ENCODE measurements at regions not wholly inside any gene's neighbourhood (a gene's known extent, or its start where the extent isn't known, plus 50 kb on each side); places are given as distances from the start of the nearest gene placed in this dataset.

DNA sequence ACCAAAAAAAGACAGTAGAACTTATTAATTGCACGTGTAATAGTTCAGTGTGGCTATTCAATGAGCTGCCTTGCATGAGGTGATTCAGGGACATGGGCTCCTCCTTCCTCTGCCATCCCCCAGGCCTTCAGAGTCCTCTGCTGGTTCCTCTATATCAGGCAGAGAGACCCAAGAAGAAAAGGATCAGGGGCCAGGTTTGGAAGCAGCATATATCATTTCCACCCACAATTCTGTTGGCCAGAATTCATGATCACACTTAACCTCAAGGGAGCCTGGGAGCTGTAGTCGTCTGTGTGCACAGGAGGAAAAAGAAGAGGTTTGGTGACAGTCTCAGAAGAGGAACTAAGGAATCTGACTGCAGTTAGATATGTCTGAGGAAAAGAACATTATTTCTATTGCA, 114.0 kb upstream of the GLS start:
- CTCF ChIA-PET, result no interaction called here
- DNase-seq, result no peak
- BruUV-seq (replicated peaks), result no TSS peak
- intact Hi-C loops (cut with micrococcal nuclease; ENCODE audit: unreplicated experiment), result no loop called here
- H3K4me1 Mint-ChIP-seq (ENCODE audit: low read depth, unreplicated experiment), result peaks cover 26% of the 10 kb centered on the region
- no peak overlapping the region for H3K27ac Mint-ChIP-seq (ENCODE audit: unreplicated experiment)
- TF ChIP-seq, protein P1, sequence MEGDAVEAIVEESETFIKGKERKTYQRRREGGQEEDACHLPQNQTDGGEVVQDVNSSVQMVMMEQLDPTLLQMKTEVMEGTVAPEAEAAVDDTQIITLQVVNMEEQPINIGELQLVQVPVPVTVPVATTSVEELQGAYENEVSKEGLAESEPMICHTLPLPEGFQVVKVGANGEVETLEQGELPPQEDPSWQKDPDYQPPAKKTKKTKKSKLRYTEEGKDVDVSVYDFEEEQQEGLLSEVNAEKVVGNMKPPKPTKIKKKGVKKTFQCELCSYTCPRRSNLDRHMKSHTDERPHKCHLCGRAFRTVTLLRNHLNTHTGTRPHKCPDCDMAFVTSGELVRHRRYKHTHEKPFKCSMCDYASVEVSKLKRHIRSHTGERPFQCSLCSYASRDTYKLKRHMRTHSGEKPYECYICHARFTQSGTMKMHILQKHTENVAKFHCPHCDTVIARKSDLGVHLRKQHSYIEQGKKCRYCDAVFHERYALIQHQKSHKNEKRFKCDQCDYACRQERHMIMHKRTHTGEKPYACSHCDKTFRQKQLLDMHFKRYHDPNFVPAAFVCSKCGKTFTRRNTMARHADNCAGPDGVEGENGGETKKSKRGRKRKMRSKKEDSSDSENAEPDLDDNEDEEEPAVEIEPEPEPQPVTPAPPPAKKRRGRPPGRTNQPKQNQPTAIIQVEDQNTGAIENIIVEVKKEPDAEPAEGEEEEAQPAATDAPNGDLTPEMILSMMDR (IDR thresholded peaks at IDR 0.05; ENCODE audit: unreplicated experiment), result no peak
- no peak overlapping the region for H3K4me3 Mint-ChIP-seq (ENCODE audit: low read depth, unreplicated experiment)
- no peaks in the 10 kb centered on the region for H3K27me3 Mint-ChIP-seq (ENCODE audit: unreplicated experiment)
- no peaks in the 10 kb centered on the region for H3K9me3 Mint-ChIP-seq (ENCODE audit: low read depth, unreplicated experiment)
- H3K36me3 Mint-ChIP-seq (ENCODE audit: insufficient read depth, unreplicated experiment), result no peaks in the 10 kb centered on the region

DNA sequence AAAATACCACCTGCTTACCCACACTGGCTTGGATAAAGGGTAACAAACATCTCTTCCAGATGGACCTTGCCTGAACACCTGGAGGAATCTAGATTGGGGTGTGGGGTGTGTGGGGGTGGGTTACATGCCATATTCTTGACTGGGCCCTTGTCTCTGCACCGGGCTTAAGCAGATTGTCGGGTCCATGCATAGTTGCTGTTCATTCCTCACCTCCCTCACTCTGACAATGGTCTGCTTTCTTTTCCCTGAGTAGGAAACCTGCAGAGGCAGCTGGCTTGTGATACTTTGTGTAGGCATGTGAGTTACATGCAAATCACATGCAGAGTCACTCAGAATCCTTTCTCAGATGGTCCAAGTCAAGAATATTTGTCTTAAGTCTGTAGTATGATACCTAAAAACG, 112.8 kb upstream of the GLS start:
- peaks cover 26% of the 10 kb centered on the region for H3K4me1 Mint-ChIP-seq (ENCODE audit: low read depth, unreplicated experiment)
- no peak overlapping the region for H3K27ac Mint-ChIP-seq (ENCODE audit: unreplicated experiment)
- TF ChIP-seq, protein P1 (IDR thresholded peaks at IDR 0.05; ENCODE audit: unreplicated experiment), result no peak
- no peaks in the 10 kb centered on the region for H3K27me3 Mint-ChIP-seq (ENCODE audit: unreplicated experiment)
- intact Hi-C loops (cut with micrococcal nuclease; ENCODE audit: unreplicated experiment), result no loop called here
- no peaks in the 10 kb centered on the region for H3K9me3 Mint-ChIP-seq (ENCODE audit: low read depth, unreplicated experiment)
- H3K36me3 Mint-ChIP-seq (ENCODE audit: insufficient read depth, unreplicated experiment), result no peaks in the 10 kb centered on the region
- no TSS peak for BruUV-seq (replicated peaks)
- DNase-seq, result no peak
- CTCF ChIA-PET, result no interaction called here
- no peak overlapping the region for H3K4me3 Mint-ChIP-seq (ENCODE audit: low read depth, unreplicated experiment)

DNA sequence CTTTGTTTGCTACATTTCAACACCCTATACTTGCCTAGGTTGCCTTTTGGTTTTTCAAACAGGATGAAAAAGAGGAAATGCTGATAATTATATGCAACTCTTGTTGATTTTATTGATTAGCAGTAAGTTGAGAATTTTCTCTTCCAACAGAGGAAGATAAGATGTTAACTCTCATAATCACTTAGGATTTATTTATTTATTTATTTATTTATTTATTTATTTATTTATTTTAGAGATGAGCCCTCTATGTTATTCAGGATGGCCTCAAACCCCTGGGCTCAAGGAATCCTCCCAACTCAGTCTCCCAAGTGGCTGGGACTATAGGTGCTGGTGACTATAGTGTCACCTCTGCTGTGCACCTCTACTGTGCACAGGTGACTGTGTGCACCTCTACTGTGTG, 111.4 kb upstream of the GLS start:
- Mint-ChIP-seq H3K4me3 (ENCODE audit: low read depth, unreplicated experiment) (no peak overlapping the region), H3K9me3 (ENCODE audit: low read depth, unreplicated experiment) (no peaks in the 10 kb centered on the region), H3K36me3 (ENCODE audit: insufficient read depth, unreplicated experiment) (no peaks in the 10 kb centered on the region), H3K27ac (ENCODE audit: unreplicated experiment) (no peak overlapping the region), H3K4me1 (ENCODE audit: low read depth, unreplicated experiment) (peaks cover 19% of the 10 kb centered on the region), H3K27me3 (ENCODE audit: unreplicated experiment) (no peaks in the 10 kb centered on the region)
- intact Hi-C loops (cut with micrococcal nuclease; ENCODE audit: unreplicated experiment), result no loop called here
- TF ChIP-seq, protein P1 (IDR thresholded peaks at IDR 0.05; ENCODE audit: unreplicated experiment), result no peak
- DNase-seq, result no peak
- CTCF ChIA-PET, result no interaction called here
- BruUV-seq (replicated peaks), result no TSS peak

DNA sequence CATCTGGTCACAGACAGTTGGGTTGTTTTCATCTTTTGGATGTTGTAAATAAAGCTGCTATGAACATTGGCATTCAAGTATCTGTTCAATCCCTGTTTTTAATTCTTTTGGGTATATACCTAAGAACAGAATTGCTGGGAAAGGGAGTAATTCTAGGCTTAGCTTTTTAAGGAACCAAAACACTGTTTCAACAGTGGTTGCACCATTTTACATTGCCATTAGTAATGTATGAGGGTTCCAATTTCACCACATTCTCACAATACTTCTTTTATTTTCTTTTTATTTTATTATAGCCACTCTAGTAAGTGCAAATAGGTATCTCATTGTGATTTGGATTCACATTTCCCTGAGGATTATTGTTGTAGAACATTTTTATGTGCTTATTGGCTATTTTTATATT, 108.9 kb upstream of the GLS start:
- TF ChIP-seq, protein P1 (IDR thresholded peaks at IDR 0.05; ENCODE audit: unreplicated experiment), result no peak
- BruUV-seq (replicated peaks), result no TSS peak

More for the DNA sequence above, 108.9 kb upstream of the GLS start:
- Mint-ChIP-seq H3K4me3 (ENCODE audit: low read depth, unreplicated experiment) (no peak overlapping the region), H3K27me3 (ENCODE audit: unreplicated experiment) (peaks cover 8% of the 10 kb centered on the region), H3K9me3 (ENCODE audit: low read depth, unreplicated experiment) (peaks cover 5% of the 10 kb centered on the region), H3K4me1 (ENCODE audit: low read depth, unreplicated experiment) (peaks cover 3% of the 10 kb centered on the region), H3K27ac (ENCODE audit: unreplicated experiment) (no peak overlapping the region), H3K36me3 (ENCODE audit: insufficient read depth, unreplicated experiment) (no peaks in the 10 kb centered on the region)
- DNase-seq, result no peak
- intact Hi-C loops (cut with micrococcal nuclease; ENCODE audit: unreplicated experiment), result no loop called here
- CTCF ChIA-PET, result no interaction called here

Data from Calu3 (cell line).